HUES64 (cell line): ENCODE measurements at regions not wholly inside any gene's neighbourhood (a gene's known extent, or its start where the extent isn't known, plus 50 kb on each side); places are given as distances from the start of the nearest gene placed in this dataset.

Experiments used
- H3K27ac ChIP-seq: 2 replicates; pipeline ENCODE4 v1.7.0; 2013; ENCODE audit warnings: low read depth, low read length, inconsistent platforms
- H3K27me3 ChIP-seq: 2 replicates; pipeline ENCODE4 v1.6.1; 2013; ENCODE audit warnings: mild to moderate bottlenecking, low read length; ENCODE audit not compliant: insufficient read depth
- H3K36me3 ChIP-seq: 2 replicates; pipeline ENCODE4 v1.6.1; 2013; ENCODE audit warnings: mild to moderate bottlenecking, low read length; ENCODE audit not compliant: insufficient read depth
- H3K4me1 ChIP-seq: 2 replicates; pipeline ENCODE4 v1.6.1; 2013; ENCODE audit warnings: mild to moderate bottlenecking, low read length, moderate library complexity; ENCODE audit not compliant: insufficient read depth
- H3K4me3 ChIP-seq: 2 replicates; pipeline ENCODE4 v1.5.1; 2013; ENCODE audit warnings: mild to moderate bottlenecking, low read length, moderate library complexity
- H3K9ac ChIP-seq: 2 replicates; pipeline ENCODE4 v1.6.1; 2013; ENCODE audit warnings: mild to moderate bottlenecking, low read depth, low read length
- H3K9me3 ChIP-seq: 2 replicates; pipeline ENCODE4 v1.6.1; 2013; ENCODE audit warnings: low read depth, low read length; ENCODE audit not compliant: insufficient read depth
- WGBS: fragments of 150-250, 120-280 bp; methylation state at CpG from one replicate; pipeline ENCODE4 v1.1.7; 2013; ENCODE audit warnings: missing lambda C conversion rate; 5-methylcytosine and 5-hydroxymethylcytosine counted together

DNA sequence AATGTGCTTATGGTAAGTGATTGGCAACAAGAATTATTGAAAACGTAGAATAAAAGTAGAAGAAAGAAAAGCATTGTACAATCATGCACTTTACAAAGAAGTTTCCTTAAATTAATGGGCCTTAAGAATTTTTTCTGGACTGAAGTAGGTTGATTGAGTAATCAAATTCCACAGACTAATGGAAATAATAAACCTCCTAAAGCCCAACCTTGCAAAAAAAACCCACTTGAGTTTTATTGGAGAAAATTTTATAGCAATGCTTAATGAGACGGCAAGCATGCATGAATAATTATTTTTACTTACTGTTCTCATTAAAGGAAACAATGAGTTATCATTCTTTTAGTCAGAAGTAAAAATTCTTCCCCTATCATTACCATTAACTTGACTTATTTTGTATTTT, 676.1 kb upstream of the C9orf72 start:
- Histone ChIP-seq H3K9ac (no peak overlapping the region), H3K9me3 (no peaks in the 10 kb centered on the region), H3K36me3 (no peaks in the 10 kb centered on the region), H3K4me3 (no peak overlapping the region), H3K27ac (no peak overlapping the region), H3K27me3 (no peaks in the 10 kb centered on the region), H3K4me1 (no peaks in the 10 kb centered on the region)
- WGBS = 100% methylated on average over 1 of the region's 2 CpGs

DNA sequence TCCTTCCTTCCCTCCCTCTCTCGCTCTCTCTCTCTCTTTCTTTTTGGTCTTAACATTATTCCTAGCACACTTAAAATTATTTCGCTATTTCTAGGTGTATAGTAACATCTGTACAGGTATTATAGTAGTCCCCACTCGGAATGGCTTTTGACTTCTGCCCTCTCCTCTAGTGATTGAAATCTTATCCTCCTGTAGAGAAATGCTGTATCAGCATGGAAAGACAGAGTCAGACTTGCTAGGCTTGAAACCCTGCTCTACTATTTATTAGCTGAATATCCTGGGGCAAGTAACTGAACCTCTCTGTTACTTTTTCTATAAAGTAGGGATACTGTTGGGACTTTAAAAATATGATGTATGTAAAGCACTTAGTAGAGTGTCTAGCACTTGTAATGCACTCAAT, 681.9 kb upstream of the C9orf72 start:
- no peaks in the 10 kb centered on the region for H3K36me3 ChIP-seq

DNA sequence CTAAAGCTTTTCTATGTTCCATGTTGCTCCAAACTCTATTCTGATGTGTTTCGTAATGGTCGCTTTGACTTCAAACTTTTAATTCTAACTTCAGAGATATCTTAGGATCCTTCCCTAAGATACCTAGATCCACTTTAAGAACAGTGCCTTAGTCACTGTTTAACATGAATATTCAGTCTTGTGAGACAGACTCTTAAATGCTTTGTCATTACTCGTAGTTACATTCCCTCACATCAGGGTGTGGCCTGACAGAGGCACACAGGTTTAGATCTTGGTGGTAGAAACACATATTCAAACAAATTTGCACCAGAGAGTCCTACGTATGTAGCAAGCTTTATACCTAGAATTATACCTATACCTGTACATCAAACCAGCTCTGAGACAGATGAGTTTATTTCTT, 687.0 kb upstream of the C9orf72 start:
- Histone ChIP-seq H3K27me3 (no peaks in the 10 kb centered on the region), H3K9me3 (no peaks in the 10 kb centered on the region), H3K4me3 (no peak overlapping the region), H3K9ac (no peak overlapping the region), H3K27ac (no peak overlapping the region), H3K4me1 (no peaks in the 10 kb centered on the region; the same call in 1 of the 2 replicates), H3K36me3 (no peaks in the 10 kb centered on the region)
- 87% methylated on average over 4 of the region's 4 CpGs for WGBS

More for the DNA sequence above, 681.9 kb upstream of the C9orf72 start:
- no peak overlapping the region for H3K4me3 ChIP-seq
- no peaks in the 10 kb centered on the region for H3K27me3 ChIP-seq
- no peaks in the 10 kb centered on the region for H3K9me3 ChIP-seq
- H3K27ac ChIP-seq = no peak overlapping the region
- no peak overlapping the region for H3K9ac ChIP-seq
- H3K4me1 ChIP-seq = no peaks in the 10 kb centered on the region
- 81% methylated on average over 2 of the region's 3 CpGs for WGBS

DNA sequence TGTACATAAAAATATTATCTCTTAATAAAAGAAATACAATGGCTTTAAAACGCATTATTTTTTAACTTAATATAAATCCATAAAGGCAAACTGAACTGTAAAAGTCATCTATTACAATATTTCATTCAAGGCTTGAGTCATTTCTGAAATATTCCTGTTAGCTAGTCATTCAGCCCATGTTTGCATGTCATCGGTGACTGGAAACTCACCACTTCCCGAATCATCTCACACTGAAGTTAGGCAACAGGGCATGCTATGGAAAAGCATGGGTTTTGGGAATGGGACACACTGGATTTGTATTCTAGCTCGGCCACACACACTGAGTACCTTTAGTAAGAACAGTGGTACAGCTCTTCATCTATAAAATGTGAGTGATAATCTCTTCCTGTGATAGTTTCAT, 691.1 kb upstream of the C9orf72 start:
- H3K27ac ChIP-seq = no peak overlapping the region
- H3K4me1 ChIP-seq = no peaks in the 10 kb centered on the region; the same call in 1 of the 2 replicates
- H3K27me3 ChIP-seq = no peaks in the 10 kb centered on the region
- no peak overlapping the region for H3K4me3 ChIP-seq
- no peak overlapping the region for H3K9ac ChIP-seq
- H3K9me3 ChIP-seq = no peaks in the 10 kb centered on the region
- H3K36me3 ChIP-seq = no peaks in the 10 kb centered on the region
- 100% methylated on average over 4 of the region's 4 CpGs for WGBS

DNA sequence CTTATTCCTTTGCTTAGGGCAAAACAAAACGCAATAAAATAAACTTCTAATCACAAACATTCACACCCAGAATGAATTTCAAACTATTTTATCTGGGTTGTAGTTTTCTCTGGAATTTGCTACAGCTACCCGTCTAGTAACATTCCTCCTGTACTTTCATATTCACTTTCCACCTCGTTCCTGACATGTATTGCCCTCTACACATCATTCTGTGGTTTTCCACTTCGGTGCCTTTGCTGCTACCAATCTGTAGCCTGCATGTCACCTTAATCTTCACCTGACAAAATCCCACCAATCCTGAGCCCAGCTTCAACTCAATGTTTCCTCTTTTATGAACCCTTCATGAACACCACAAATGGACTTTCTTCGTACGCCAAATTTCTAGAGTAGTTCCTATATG, 694.1 kb upstream of the C9orf72 start:
- Histone ChIP-seq H3K27me3 (no peaks in the 10 kb centered on the region), H3K27ac (no peak overlapping the region), H3K4me3 (no peak overlapping the region), H3K4me1 (no peaks in the 10 kb centered on the region), H3K9me3 (no peaks in the 10 kb centered on the region), H3K36me3 (no peaks in the 10 kb centered on the region), H3K9ac (no peak overlapping the region)
- 97% methylated on average over 6 of the region's 6 CpGs for WGBS

DNA sequence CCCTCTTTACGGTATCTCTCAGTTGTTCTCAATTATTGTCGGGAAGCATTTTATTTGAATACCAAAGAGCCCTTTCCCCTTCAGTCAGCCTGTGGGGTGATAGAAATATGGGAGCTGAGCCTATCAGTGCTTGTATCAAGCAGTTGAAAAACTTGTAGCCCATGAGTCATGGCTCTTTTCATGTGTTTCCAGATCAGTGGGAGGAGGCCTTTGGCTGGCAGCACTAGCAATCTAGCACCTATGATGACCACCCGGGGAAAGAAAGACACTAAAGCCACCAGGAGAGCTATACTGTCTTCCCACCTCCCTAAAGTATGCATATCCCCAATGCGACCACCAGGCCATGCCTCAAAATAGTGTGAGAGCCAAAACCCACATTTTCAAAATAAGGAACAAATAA, 696.9 kb upstream of the C9orf72 start:
- Histone ChIP-seq H3K9me3 (no peaks in the 10 kb centered on the region), H3K27me3 (no peaks in the 10 kb centered on the region)
- WGBS = 84% methylated on average over 4 of the region's 4 CpGs

DNA sequence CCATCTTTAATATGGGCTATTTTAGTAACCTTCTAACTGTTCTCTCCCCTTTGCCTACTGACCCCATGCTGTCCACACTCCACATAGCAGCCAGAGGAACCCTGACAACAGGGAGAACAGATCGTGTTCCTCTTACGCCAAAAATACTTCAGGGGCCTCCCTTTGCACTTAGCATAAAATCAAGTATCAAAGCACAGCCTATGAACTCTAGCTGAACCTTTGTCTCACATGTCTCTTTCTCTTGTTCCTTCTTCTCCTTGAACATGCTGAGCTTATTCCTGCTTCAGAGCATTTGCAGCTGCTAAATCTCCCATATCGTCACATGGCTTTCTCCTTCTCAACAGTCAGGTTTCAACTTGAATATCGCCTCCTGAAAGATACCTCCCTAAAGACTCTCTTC, 698.8 kb upstream of the C9orf72 start:
- Histone ChIP-seq H3K27ac (no peak overlapping the region), H3K36me3 (no peaks in the 10 kb centered on the region), H3K4me1 (no peaks in the 10 kb centered on the region), H3K27me3 (no peaks in the 10 kb centered on the region), H3K9ac (no peak overlapping the region), H3K9me3 (no peaks in the 10 kb centered on the region), H3K4me3 (no peak overlapping the region)
- WGBS = 92% methylated on average over 4 of the region's 4 CpGs

More for the DNA sequence above, 696.9 kb upstream of the C9orf72 start:
- Histone ChIP-seq H3K9ac (no peak overlapping the region), H3K4me1 (no peaks in the 10 kb centered on the region), H3K36me3 (no peaks in the 10 kb centered on the region), H3K27ac (no peak overlapping the region), H3K4me3 (no peak overlapping the region)

DNA sequence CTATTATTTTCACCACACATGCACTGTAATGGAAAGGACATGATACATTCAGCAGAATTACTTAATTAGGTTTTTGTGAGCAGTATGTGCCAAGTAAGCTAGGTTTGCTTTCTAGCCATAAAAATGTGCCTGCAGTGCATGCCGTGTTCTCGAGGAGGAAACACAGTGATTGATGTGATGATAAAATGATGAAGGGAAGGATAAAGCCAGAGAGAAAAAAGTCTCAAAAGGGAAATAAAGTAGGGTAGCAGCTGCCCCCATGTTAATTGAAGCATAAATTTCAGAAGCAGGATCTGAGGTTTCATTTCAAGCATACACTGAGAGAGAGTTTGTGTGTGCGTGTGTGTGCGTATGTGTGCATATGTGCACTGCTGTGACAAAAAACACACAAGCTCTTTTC, 714.2 kb upstream of the C9orf72 start:
- H3K4me3 ChIP-seq = no peak overlapping the region
- H3K36me3 ChIP-seq = no peaks in the 10 kb centered on the region
- H3K27me3 ChIP-seq = no peaks in the 10 kb centered on the region
- no peak overlapping the region for H3K9ac ChIP-seq
- no peak overlapping the region for H3K27ac ChIP-seq
- peaks cover 4% of the 10 kb centered on the region; the same call in 1 of the 2 replicates for H3K9me3 ChIP-seq
- 92% methylated on average over 4 of the region's 4 CpGs for WGBS
- peaks cover 16% of the 10 kb centered on the region; the same call in 1 of the 2 replicates for H3K4me1 ChIP-seq

DNA sequence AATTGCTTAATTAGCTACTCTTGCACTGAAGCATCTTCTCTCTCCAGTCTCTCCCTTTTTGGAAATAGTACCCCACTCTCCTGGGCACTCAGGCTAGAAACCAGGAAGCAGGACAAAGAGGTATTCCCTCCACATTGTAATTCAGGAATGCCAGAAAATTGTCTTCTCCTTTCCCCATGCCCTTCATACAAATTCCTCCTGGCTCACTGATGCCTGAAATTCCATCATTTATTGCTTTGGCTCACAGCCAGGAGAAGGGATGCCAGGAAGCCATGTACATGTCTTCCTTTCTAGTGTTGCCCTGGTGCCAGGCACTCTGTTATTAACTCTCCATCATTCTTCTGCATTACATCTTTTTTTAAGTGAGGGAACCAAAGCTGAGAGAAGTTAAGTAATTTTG, 716.5 kb upstream of the C9orf72 start:
- peaks cover 4% of the 10 kb centered on the region; the same call in 1 of the 2 replicates for H3K9me3 ChIP-seq
- H3K27ac ChIP-seq = no peak overlapping the region
- H3K27me3 ChIP-seq = no peaks in the 10 kb centered on the region
- H3K36me3 ChIP-seq = no peaks in the 10 kb centered on the region
- no peak overlapping the region for H3K4me3 ChIP-seq
- H3K9ac ChIP-seq = no peak overlapping the region
- peaks cover 16% of the 10 kb centered on the region; the same call in 1 of the 2 replicates for H3K4me1 ChIP-seq

DNA sequence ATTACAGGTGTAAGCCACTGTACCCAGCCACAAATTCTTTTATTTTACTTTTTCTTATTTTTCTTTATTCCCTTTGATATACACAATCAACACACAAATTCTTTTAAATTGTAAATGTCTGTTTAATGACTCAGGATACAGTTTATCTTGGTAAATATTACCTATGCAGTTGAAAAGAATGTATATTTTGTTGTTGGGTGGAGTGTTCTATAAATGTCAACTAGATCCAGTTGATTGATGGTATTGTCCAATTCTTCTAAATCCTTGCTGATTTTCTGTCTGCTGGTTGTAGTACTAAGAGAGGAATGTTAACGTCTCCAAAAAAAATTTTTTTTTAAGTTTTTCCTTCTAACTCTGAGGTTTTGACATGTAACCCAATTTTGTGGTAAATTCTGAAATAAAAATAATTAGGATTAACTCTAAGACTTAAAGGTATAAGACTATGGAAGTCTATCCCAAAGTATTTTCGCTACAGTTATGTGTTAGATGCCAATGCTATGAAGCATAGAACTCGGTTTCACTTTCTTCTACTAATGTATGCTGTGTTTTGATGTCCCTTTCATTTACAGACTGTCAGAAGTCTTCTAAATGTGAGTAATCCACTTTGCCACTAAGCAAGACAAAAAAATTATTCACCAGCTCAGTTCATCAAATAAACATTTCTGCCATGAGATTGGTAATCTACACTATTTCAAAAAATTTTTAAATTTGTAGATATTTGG, 720.2 kb upstream of the C9orf72 start:
- H3K27me3 ChIP-seq = no peaks in the 10 kb centered on the region
- peaks cover 4% of the 10 kb centered on the region; the same call in 1 of the 2 replicates for H3K9me3 ChIP-seq
- peaks cover 13% of the 10 kb centered on the region; the same call in 1 of the 2 replicates for H3K4me1 ChIP-seq
- no peak overlapping the region for H3K4me3 ChIP-seq
- H3K9ac ChIP-seq = no peak overlapping the region
- no peak overlapping the region for H3K27ac ChIP-seq
- no peaks in the 10 kb centered on the region for H3K36me3 ChIP-seq
- 100% methylated on average over 2 of the region's 3 CpGs for WGBS

DNA sequence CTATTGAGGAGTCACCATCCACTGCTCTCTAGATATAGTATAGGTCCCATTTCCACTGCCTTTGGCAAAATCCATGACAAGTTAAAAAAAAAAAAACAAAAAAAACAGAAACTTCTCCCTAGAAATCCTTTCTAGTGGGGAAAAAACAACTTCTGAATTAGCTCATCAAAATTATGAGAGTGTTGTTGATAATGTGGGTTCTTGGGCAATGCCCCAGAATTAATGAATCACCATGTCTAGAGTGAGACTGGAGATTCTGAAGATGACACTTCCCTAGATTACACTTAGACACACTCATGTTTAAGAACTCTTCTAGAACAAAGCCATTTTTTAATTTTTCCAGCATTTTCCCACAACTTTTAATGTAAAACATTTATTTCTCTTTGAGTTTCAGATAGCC, 728.0 kb upstream of the C9orf72 start:
- no peaks in the 10 kb centered on the region for H3K4me1 ChIP-seq
- H3K9ac ChIP-seq = no peak overlapping the region

DNA sequence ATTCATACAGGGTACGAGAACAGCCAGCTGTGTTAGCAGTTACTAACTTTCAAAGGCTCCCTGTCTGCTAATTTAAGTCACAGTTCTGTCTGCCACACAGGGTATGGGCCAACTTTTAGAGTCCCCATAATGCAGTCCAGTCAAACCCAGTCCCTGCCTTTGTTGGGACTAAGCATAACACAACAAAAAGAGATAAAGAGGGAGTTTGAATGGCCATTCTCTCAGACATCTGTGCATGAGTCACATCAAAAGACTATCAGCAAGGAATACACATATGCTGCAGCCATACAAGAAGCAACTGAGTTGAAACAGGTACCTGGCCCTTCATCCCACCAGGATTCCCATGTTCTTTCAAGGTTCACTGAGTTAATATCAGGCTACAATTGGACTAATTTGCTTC, 744.5 kb upstream of the C9orf72 start:
- H3K36me3 ChIP-seq = no peaks in the 10 kb centered on the region

More for the DNA sequence above, 728.0 kb upstream of the C9orf72 start:
- no peaks in the 10 kb centered on the region for H3K9me3 ChIP-seq
- no peak overlapping the region for H3K27ac ChIP-seq
- H3K4me3 ChIP-seq = no peak overlapping the region
- H3K27me3 ChIP-seq = no peaks in the 10 kb centered on the region
- H3K36me3 ChIP-seq = no peaks in the 10 kb centered on the region

More for the DNA sequence above, 744.5 kb upstream of the C9orf72 start:
- Histone ChIP-seq H3K4me3 (no peak overlapping the region), H3K4me1 (peaks cover 11% of the 10 kb centered on the region; the same call in 1 of the 2 replicates), H3K27ac (no peak overlapping the region), H3K27me3 (no peaks in the 10 kb centered on the region), H3K9me3 (no peaks in the 10 kb centered on the region), H3K9ac (no peak overlapping the region)
- 100% methylated on average over 1 of the region's 1 CpG for WGBS
